GM12878 (cell line): ENCODE measurements at regions not wholly inside any gene's neighbourhood (a gene's known extent, or its start where the extent isn't known, plus 50 kb on each side); places are given as distances from the start of the nearest gene placed in this dataset.
A peak's percentile ranks its signal among the peaks of the same experiment; 100 is the strongest.

ENCODE experiments used
- ATAC-seq: fragments of 200-7000 bp; cut with Tn5 transposase; 3 replicates; pipeline ENCODE4 v1.9.1; 2020; ENCODE audit warnings: mild to moderate bottlenecking, moderate library complexity
- BruUV-seq: library from RNA; stranded (reverse); fragments of 400-500 nt; replicated peaks from 2 replicates; lab custom pipeline; 2021; lab: Mats Ljungman, UMichigan
- CTCF ChIA-PET: fragments of 300-600 bp; sonication (Branson Sonifier 250); formaldehyde crosslinking; extraction: SDS; loops from one replicate; lab custom pipeline; 2021; ENCODE audit warnings: inconsistent platforms; lab: Yijun Ruan, JAX
- POLR2A ChIA-PET: fragments of 350-600 bp; formaldehyde crosslinking; extraction: SDS; loops from one replicate; lab custom pipeline; 2021; ENCODE audit warnings: inconsistent platforms; lab: Charles Lee
- RAD21 ChIA-PET: fragments of 300-600 bp; sonication (Branson Sonifier 250); formaldehyde crosslinking; loops from one replicate; lab custom pipeline; 2023; ENCODE audit warnings: antibody characterized with exemption; ENCODE audit not compliant: unreplicated experiment; lab: Charles Lee
- SMC1A ChIA-PET: fragments of 300-600 bp; sonication (Branson Sonifier 250); formaldehyde crosslinking; loops from one replicate; lab custom pipeline; 2023; ENCODE audit not compliant: unreplicated experiment, uncharacterized antibody; lab: Charles Lee
- DNase-seq: peaks from one replicate; pipeline ENCODE4 v3.0.0-alpha.2; 2011; ENCODE audit warnings: low read depth, low spot score
- FAIRE-seq: peaks from 3 replicates; lab custom pipeline; 2011; peaks lifted over from hg19 to GRCh38; lab: Jason Lieb, UNC
- H2AFZ ChIP-seq: 2 replicates; pipeline ENCODE4 v1.6.0; 2011; ENCODE audit warnings: low read depth, low read length, control low read depth; ENCODE audit not compliant: control insufficient read depth
- H3K27ac ChIP-seq: 2 replicates; pipeline ENCODE4 v1.5.1; 2011; ENCODE audit warnings: control low read depth; ENCODE audit not compliant: control insufficient read depth, insufficient read depth
- H3K27me3 ChIP-seq, 2 experiments: replicated peaks in 1 of 2; 2 replicates each; pipeline versions ENCODE4 v1.6.0 to v1.6.1; 2011; ENCODE audit warnings: low read length in 1 of 2; ENCODE audit not compliant: control insufficient read depth in 2 of 2, insufficient read depth in 2 of 2
- H3K36me3 ChIP-seq, 2 experiments: 2 replicates each; pipeline ENCODE4 v1.5.1; 2011; ENCODE audit warnings: low read length in 1 of 2; ENCODE audit not compliant: control insufficient read depth in 2 of 2, insufficient read depth in 2 of 2
- H3K4me1 ChIP-seq: 2 replicates; pipeline ENCODE4 v1.6.1; 2011; ENCODE audit warnings: mild to moderate bottlenecking, low read length, moderate library complexity, mixed read lengths; ENCODE audit not compliant: control insufficient read depth, insufficient read depth
- H3K4me2 ChIP-seq: 2 replicates; pipeline ENCODE4 v1.6.0; 2011; ENCODE audit warnings: control low read depth; ENCODE audit not compliant: control insufficient read depth, insufficient read depth
- H3K4me3 ChIP-seq: fragments of 200-600 bp; sonication (generic); 2 replicates; pipeline ENCODE4 v1.5.1; 2016
- H3K79me2 ChIP-seq: 2 replicates; pipeline ENCODE4 v1.6.0; 2011; ENCODE audit warnings: low read length; ENCODE audit not compliant: control insufficient read depth, insufficient read depth
- H3K9ac ChIP-seq: 2 replicates; pipeline ENCODE4 v1.8.0; 2011; ENCODE audit warnings: low read length, control low read depth, mixed read lengths; ENCODE audit not compliant: control insufficient read depth, insufficient read depth
- H3K9me3 ChIP-seq: replicated peaks from 3 replicates; pipeline ENCODE4 v1.5.1; 2011; ENCODE audit warnings: mild to moderate bottlenecking, low read length; ENCODE audit not compliant: control insufficient read depth, insufficient read depth
- H4K20me1 ChIP-seq: 2 replicates; pipeline ENCODE4 v1.6.0; 2011; ENCODE audit not compliant: control insufficient read depth, insufficient read depth
- HDAC2 ChIP-seq: fragments of 200-600 bp; sonication (generic); IDR thresholded peaks from 2 replicates; pipeline ENCODE4 v1.6.1; 2017
- JUNB ChIP-seq: IDR thresholded peaks from 2 replicates; pipeline ENCODE4 v1.6.1; 2016; ENCODE audit warnings: antibody characterized with exemption, mild to moderate bottlenecking
- PML ChIP-seq: IDR thresholded peaks from 2 replicates; pipeline ENCODE4 v1.6.1; 2012; ENCODE audit warnings: low read length, inconsistent platforms
- RAD21 ChIP-seq: IDR thresholded peaks from 2 replicates; pipeline ENCODE4 v1.6.1; 2011; ENCODE audit warnings: mild to moderate bottlenecking, low read depth, low read length, moderate library complexity; ENCODE audit not compliant: insufficient read depth
- SMC3 ChIP-seq: IDR thresholded peaks from 2 replicates; pipeline ENCODE4 v1.6.1; 2011; ENCODE audit warnings: low read length, improper control_type of control experiment, borderline replicate concordance
- ZNF384 ChIP-seq: IDR thresholded peaks from 2 replicates; pipeline ENCODE4 v1.6.1; 2012; ENCODE audit warnings: low read depth, mild to moderate bottlenecking, low read length, improper control_type of control experiment, borderline replicate concordance
- in situ Hi-C: fragments of 300-500 bp; cut with MboI; formaldehyde crosslinking; loops from 9 replicates; pipeline ENCODE4 v1.14.3; 2018; ENCODE audit warnings: mixed read lengths
- intact Hi-C: fragments of 100-400 bp; cut with micrococcal nuclease; formaldehyde crosslinking; loops from one replicate; pipeline ENCODE4 v1.14.2; 2022; ENCODE audit not compliant: unreplicated experiment
- TF ChIP-seq, protein P1 (sequence below), 3 experiments: IDR thresholded peaks in 2 of 3; conservative IDR thresholded peaks in 1 of 3; 2 replicates each; pipeline ENCODE4 v1.5.1; 2011; ENCODE audit warnings: low read depth in 3 of 3, low read length in 3 of 3, mild to moderate bottlenecking in 3 of 3, control low read depth in 2 of 3, moderate library complexity in 2 of 3, inconsistent platforms in 1 of 3, mixed read lengths in 1 of 3; ENCODE audit not compliant: control insufficient read depth in 2 of 3, insufficient read depth in 1 of 3; ENCODE audit errors: extremely low read depth in 1 of 3

DNA sequence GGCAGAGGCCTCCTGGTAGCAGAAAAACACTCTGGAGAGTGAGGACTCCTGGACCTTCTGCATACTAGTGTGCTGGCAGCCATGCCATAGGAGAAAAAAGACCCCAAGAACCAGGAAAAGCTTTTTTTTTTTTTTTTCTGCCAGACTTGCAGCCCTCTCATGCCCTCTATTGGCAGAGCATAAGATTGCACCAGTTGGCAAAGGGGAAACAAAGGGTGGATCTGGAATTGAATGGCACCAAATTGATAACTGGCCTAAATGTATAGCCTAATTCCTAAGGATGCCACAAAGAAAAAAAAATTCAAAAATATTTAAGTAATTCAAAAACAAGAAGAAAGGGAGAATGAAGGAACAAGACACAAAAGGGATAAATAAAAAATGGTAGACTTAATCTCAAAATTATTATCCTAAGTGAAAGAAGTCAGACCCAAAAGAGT lies 112.5 kb upstream of the GHITM start:
- DNase-seq, result no peak
- ChIA-PET POLR2A (interaction anchor here (0.6 kb wide), 1 partner anchor 141 kb away, joined by 4 read pairs; no protein-coding TSS in a partner anchor), SMC1A (interaction anchor here (0.6 to 0.7 kb wide), 2 partner anchors 72 to 260 kb away, joined by 3 to 4 read pairs; no protein-coding TSS in a partner anchor), RAD21 (interaction anchor here (0.6 to 1.0 kb wide), 4 partner anchors 34 to 1225 kb away, joined by 3 to 4 read pairs (median 3); no protein-coding TSS in a partner anchor), CTCF (interaction anchor here (0.6 to 3.2 kb wide), 17 partner anchors 9 to 1818 kb away, joined by 3 to 16 read pairs (median 4); no protein-coding TSS in a partner anchor)
- peak; percentile 66 for FAIRE-seq
- H3K79me2 ChIP-seq, result no peaks in the 10 kb centered on the region
- H2AFZ ChIP-seq, result no peak overlapping the region
- H3K4me2 ChIP-seq, result no peak overlapping the region
- in situ Hi-C loops, result no loop called here
- intact Hi-C loops, result loop anchor here (5.0 kb wide), 1 partner anchor 155 kb away; no protein-coding TSS in a partner anchor
- no peak overlapping the region for H3K9ac ChIP-seq
- H3K36me3 ChIP-seq, result no peaks in the 10 kb centered on the region
- no peaks in the 10 kb centered on the region for H3K9me3 ChIP-seq
- no peaks in the 10 kb centered on the region for H4K20me1 ChIP-seq
- TF ChIP-seq SMC3 (peak; percentile 47; the same call in 1 of the 2 replicates), RAD21 (peak; percentile 77), JUNB (no peak), ZNF384 (peak; percentile 96), HDAC2 (no peak), PML (no peak)
- TF ChIP-seq, protein P1, sequence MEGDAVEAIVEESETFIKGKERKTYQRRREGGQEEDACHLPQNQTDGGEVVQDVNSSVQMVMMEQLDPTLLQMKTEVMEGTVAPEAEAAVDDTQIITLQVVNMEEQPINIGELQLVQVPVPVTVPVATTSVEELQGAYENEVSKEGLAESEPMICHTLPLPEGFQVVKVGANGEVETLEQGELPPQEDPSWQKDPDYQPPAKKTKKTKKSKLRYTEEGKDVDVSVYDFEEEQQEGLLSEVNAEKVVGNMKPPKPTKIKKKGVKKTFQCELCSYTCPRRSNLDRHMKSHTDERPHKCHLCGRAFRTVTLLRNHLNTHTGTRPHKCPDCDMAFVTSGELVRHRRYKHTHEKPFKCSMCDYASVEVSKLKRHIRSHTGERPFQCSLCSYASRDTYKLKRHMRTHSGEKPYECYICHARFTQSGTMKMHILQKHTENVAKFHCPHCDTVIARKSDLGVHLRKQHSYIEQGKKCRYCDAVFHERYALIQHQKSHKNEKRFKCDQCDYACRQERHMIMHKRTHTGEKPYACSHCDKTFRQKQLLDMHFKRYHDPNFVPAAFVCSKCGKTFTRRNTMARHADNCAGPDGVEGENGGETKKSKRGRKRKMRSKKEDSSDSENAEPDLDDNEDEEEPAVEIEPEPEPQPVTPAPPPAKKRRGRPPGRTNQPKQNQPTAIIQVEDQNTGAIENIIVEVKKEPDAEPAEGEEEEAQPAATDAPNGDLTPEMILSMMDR (IDR thresholded peaks at IDR 0.05 in 2 of 3, conservative IDR thresholded peaks at IDR 0.05 in 1 of 3; ENCODE audit: control insufficient read depth in 2 of 3, extremely low read depth in 1 of 3, insufficient read depth in 1 of 3, low read depth in 3 of 3, low read length in 3 of 3), result peak; percentile 62 to 88 (median 80)
- H3K27me3 ChIP-seq, result no peaks in the 10 kb centered on the region
- BruUV-seq, result no TSS peak
- no peak overlapping the region for H3K4me3 ChIP-seq
- 0 out of 3 replicates have a peak, but pooled peaks have one; percentile 31 for ATAC-seq
- no peaks in the 10 kb centered on the region for H3K4me1 ChIP-seq
- no peak overlapping the region for H3K27ac ChIP-seq
